ENCODE measurements at regions not wholly inside any gene's neighbourhood (a gene's known extent, or its start where the extent isn't known, plus 50 kb on each side); places are given as distances from the start of the nearest gene placed in this dataset.

DNA sequence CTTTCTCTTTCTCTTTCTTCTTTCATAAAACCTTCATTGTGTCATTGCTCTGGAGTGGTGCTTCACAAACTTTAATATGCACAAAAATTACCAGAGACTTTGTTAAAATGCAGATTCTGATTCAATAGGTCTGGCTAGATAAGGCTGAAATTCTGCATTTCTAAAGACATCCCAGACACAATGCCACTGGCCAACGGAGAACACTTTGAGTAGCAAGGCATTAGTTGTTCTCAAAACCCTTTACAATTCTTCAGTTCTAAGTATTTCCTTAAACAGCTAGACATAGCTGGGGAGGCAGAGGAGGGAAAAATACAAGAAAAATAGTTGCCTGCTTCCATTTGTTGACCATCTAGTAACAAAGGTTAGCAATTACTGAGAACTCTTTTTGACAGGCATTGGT lies 101.8 kb upstream of the PIK3C3 start:
- H4K91ac ChIP-seq (replicated peaks; ENCODE audit: insufficient read length, low read length), result no peak overlapping the region
- 27% methylated on average over 1 of the region's 1 CpG; no CpG with 5 or more reads in 1 of the 2 experiments for WGBS, 2 experiments (ENCODE audit: extremely low coverage in 1 of 2, insufficient coverage in 1 of 2, insufficient read length in 1 of 2, insufficient replicate concordance in 2 of 2, low coverage in 1 of 2, low lambda C conversion rate in 2 of 2, missing lambda C conversion rate in 1 of 2)
- TF ChIP-seq NANOG (IDR thresholded peaks at IDR 0.05; ENCODE audit: insufficient read depth, low read depth, low read length, poor library complexity, severe bottlenecking) (no peak), KDM1A (IDR thresholded peaks at IDR 0.05; ENCODE audit: borderline replicate concordance, low read length) (no peak), SRF (IDR thresholded peaks at IDR 0.05; ENCODE audit: low read depth, low read length) (no peak), EGR1 (IDR thresholded peaks at IDR 0.05; ENCODE audit: borderline replicate concordance, low read depth, low read length) (no peak), YY1 (IDR thresholded peaks at IDR 0.05; ENCODE audit: low read depth, low read length) (no peak), PHF8 (conservative IDR thresholded peaks at IDR 0.05; ENCODE audit: low read depth, low read length) (no peak), CBX8 (IDR thresholded peaks at IDR 0.05; ENCODE audit: borderline replicate concordance, low read depth, low read length) (no peak)
- no peak overlapping the region for H3K4ac ChIP-seq (replicated peaks; ENCODE audit: insufficient read length, low read depth, low read length)
- H2BK15ac ChIP-seq (ENCODE audit: low read length), result no peak overlapping the region
- no peak overlapping the region for H3K14ac ChIP-seq (ENCODE audit: insufficient read length)
- H3K4me1 ChIP-seq (replicated peaks in 1 of 4; ENCODE audit: control insufficient read depth in 3 of 4, insufficient read depth in 4 of 4, low read length in 3 of 4), result peaks cover 0 to 4% (median 1%) of the 10 kb centered on the region in 4 experiments; a peak in 2 of 7 replicates
- H2BK12ac ChIP-seq (ENCODE audit: low read depth, low read length), result no peak overlapping the region
- H2AK5ac ChIP-seq (ENCODE audit: low read depth, low read length), result no peak overlapping the region
- POLR2A ChIA-PET (ENCODE audit: partially characterized antibody), result no interaction called here
- no peaks in the 10 kb centered on the region for H3K27me3 ChIP-seq (replicated peaks in 1 of 4; ENCODE audit: control insufficient read depth in 3 of 4, extremely low read depth in 1 of 4, insufficient read depth in 3 of 4, low read length in 3 of 4)
- no peaks in the 10 kb centered on the region for H4K20me1 ChIP-seq (replicated peaks in 1 of 2; ENCODE audit: control insufficient read depth in 1 of 2, insufficient read depth in 2 of 2, low read length in 2 of 2)
- H3K18ac ChIP-seq (ENCODE audit: extremely low read depth, low read length), result no peak overlapping the region
- H3K27ac ChIP-seq (ENCODE audit: low read depth, low read length), result no peak overlapping the region
- H3K4me2 ChIP-seq (ENCODE audit: insufficient read depth in 1 of 2, low read depth in 2 of 2, low read length in 2 of 2), result no peak overlapping the region; a peak in 1 of 4 replicates
- H3K4me3 ChIP-seq (ENCODE audit: extremely low read depth in 1 of 4, insufficient read depth in 2 of 4, low read depth in 3 of 4, low read length in 4 of 4), result no peak overlapping the region
- H2BK120ac ChIP-seq (replicated peaks; ENCODE audit: low read depth, low read length), result no peak overlapping the region
- H3K9ac ChIP-seq (replicated peaks in 1 of 4; ENCODE audit: extremely low read depth in 1 of 4, low read depth in 3 of 4, low read length in 3 of 4), result no peak overlapping the region
- no peak overlapping the region for H3K56ac ChIP-seq (replicated peaks; ENCODE audit: insufficient read length, low read depth, low read length)
- H3K23me2 ChIP-seq (ENCODE audit: low read depth, low read length), result no peaks in the 10 kb centered on the region
- H2BK20ac ChIP-seq (ENCODE audit: low read length), result no peak overlapping the region
- no peak overlapping the region for H3K23ac ChIP-seq (ENCODE audit: insufficient read length)
- no peak overlapping the region for H4K5ac ChIP-seq (ENCODE audit: insufficient read length, low read depth, low read length)
- no peaks in the 10 kb centered on the region for H3K79me1 ChIP-seq (ENCODE audit: low read depth, low read length)
- no peaks in the 10 kb centered on the region for H3K9me3 ChIP-seq (ENCODE audit: insufficient read depth in 2 of 2, low read depth in 1 of 2, low read length in 1 of 2)
- H3K36me3 ChIP-seq (ENCODE audit: control insufficient read depth in 2 of 4, insufficient read depth in 4 of 4, low read length in 3 of 4), result no peaks in the 10 kb centered on the region
- no peak overlapping the region for H2AFZ ChIP-seq (ENCODE audit: low read length)
- FAIRE-seq (no peak), DNase-seq (ENCODE audit: low read depth in 1 of 2, low spot score in 2 of 2) (no peak)
- no peak overlapping the region for H4K8ac ChIP-seq (ENCODE audit: extremely low read depth, insufficient read depth, low read length)
- no peak overlapping the region for H2BK5ac ChIP-seq (ENCODE audit: low read depth, low read length)
- CTCF ChIA-PET (ENCODE audit: partially characterized antibody), result no interaction called here
- H3K79me2 ChIP-seq (ENCODE audit: control insufficient read depth in 1 of 2, insufficient read depth in 2 of 2, low read length in 2 of 2), result no peaks in the 10 kb centered on the region

All from H1 (cell line).